HEK293T (cell line): ENCODE measurements at regions not wholly inside any gene's neighbourhood (a gene's known extent, or its start where the extent isn't known, plus 50 kb on each side); places are given as distances from the start of the nearest gene placed in this dataset.

ENCODE experiments used
- FOXM1 ChIP-seq: fragments of 450-650 bp; IDR thresholded peaks from 2 replicates; pipeline ENCODE4 v1.6.1; 2017; ENCODE audit warnings: mild to moderate bottlenecking, borderline replicate concordance
- HDGF ChIP-seq: fragments of 450-650 bp; IDR thresholded peaks from 2 replicates; pipeline ENCODE4 v1.6.1; 2017; ENCODE audit warnings: antibody characterized with exemption, borderline replicate concordance
- L3MBTL2 ChIP-seq: fragments of 450-650 bp; conservative IDR thresholded peaks from 2 replicates; pipeline ENCODE4 v1.6.1; 2016; ENCODE audit warnings: mild to moderate bottlenecking
- SP1 ChIP-seq: fragments of 450-650 bp; IDR thresholded peaks from 2 replicates; pipeline ENCODE4 v1.6.1; 2017

DNA sequence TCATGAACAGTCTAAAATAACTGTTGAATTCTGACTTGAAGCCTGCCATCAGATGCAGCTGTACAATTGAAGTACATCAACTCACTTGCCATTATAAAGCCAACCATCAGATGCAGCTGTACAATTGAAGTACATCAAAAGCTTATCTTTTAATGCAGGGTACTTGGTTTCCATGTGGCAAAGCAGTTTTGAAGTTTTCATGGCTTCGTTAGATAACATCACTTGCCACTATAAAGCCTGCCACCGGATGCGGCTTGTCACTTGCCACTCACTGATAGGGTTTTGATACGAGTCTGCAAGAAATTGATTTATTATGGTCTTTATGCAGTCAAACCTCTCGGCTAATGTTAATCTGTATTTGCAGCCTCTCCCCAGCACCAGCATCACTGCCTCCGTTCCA is 1605.8 kb downstream of the SUCLG1 start:
- TF ChIP-seq HDGF (no peak), SP1 (no peak), L3MBTL2 (no peak), FOXM1 (no peak)
